Neural progenitor cell (in vitro differentiated cells): ENCODE measurements at regions not wholly inside any gene's neighbourhood (a gene's known extent, or its start where the extent isn't known, plus 50 kb on each side); places are given as distances from the start of the nearest gene placed in this dataset.

Experiments
- DNase-seq: peaks from one replicate; pipeline ENCODE4 v3.0.0-alpha.2; 2016; ENCODE audit warnings: low spot score
- H2AFZ ChIP-seq: fragments of 200-600 bp; sonication (generic); replicated peaks from 2 replicates; pipeline ENCODE4 v1.6.1; 2016; ENCODE audit warnings: antibody characterized with exemption
- H3F3A ChIP-seq: fragments of 200-600 bp; sonication (generic); 2 replicates; pipeline ENCODE4 v1.6.1; 2016; ENCODE audit warnings: antibody characterized with exemption, low read depth
- H3K27ac ChIP-seq: fragments of 200-600 bp; sonication (generic); 2 replicates; pipeline ENCODE4 v1.5.1; 2016; ENCODE audit warnings: mild to moderate bottlenecking
- H3K27me3 ChIP-seq: fragments of 200-600 bp; sonication (generic); 2 replicates; pipeline ENCODE4 v1.6.1; 2016; ENCODE audit warnings: mild to moderate bottlenecking, moderate library complexity
- H3K36me3 ChIP-seq: fragments of 200-600 bp; sonication (generic); 2 replicates; pipeline ENCODE4 v1.5.1; 2016
- H3K4me1 ChIP-seq: fragments of 200-600 bp; sonication (generic); 2 replicates; pipeline ENCODE4 v1.6.1; 2016; ENCODE audit warnings: mixed run types
- H3K4me2 ChIP-seq: fragments of 200-600 bp; sonication (generic); 2 replicates; pipeline ENCODE4 v1.6.1; 2016
- H3K4me3 ChIP-seq: fragments of 200-600 bp; sonication (generic); 2 replicates; pipeline ENCODE4 v1.5.1; 2016
- H3K79me2 ChIP-seq: fragments of 200-600 bp; sonication (generic); 2 replicates; pipeline ENCODE4 v1.6.1; 2016; ENCODE audit warnings: low read depth
- H3K9ac ChIP-seq: fragments of 200-600 bp; sonication (generic); 2 replicates; pipeline ENCODE4 v1.6.1; 2016
- H3K9me3 ChIP-seq: fragments of 200-600 bp; sonication (generic); 2 replicates; pipeline ENCODE4 v1.5.1; 2016; ENCODE audit warnings: low read depth
- H4K20me1 ChIP-seq: fragments of 200-600 bp; sonication (generic); 2 replicates; pipeline ENCODE4 v1.6.1; 2016; ENCODE audit warnings: low read depth
- H3K27ac Mint-ChIP-seq: 3 replicates; pipeline ENCODE4 v1.8.0; 2021; ENCODE audit warnings: mixed read lengths
- H3K27me3 Mint-ChIP-seq: 2 replicates; pipeline ENCODE4 v1.8.0; 2022; ENCODE audit warnings: low read depth, mild to moderate bottlenecking, inconsistent platforms, moderate library complexity, mixed read lengths; ENCODE audit not compliant: insufficient read depth
- H3K36me3 Mint-ChIP-seq: 3 replicates; pipeline ENCODE4 v1.8.0; 2021; ENCODE audit warnings: mixed read lengths
- H3K4me1 Mint-ChIP-seq: 3 replicates; pipeline ENCODE4 v1.8.0; 2021; ENCODE audit warnings: mixed read lengths
- H3K4me3 Mint-ChIP-seq: 3 replicates; pipeline ENCODE4 v1.8.0; 2021; ENCODE audit warnings: mild to moderate bottlenecking, moderate library complexity, mixed read lengths
- H3K9me3 Mint-ChIP-seq: 3 replicates; pipeline ENCODE4 v1.8.0; 2020; ENCODE audit warnings: mixed read lengths
- EZH2 ChIP-seq: fragments of 200-600 bp; sonication (generic); IDR thresholded peaks from 2 replicates; pipeline ENCODE4 v1.6.1; 2017; ENCODE audit warnings: antibody characterized with exemption, mild to moderate bottlenecking, moderate library complexity
- EZH2phosphoT487 ChIP-seq: fragments of 200-600 bp; sonication (generic); IDR thresholded peaks from 2 replicates; pipeline ENCODE4 v1.6.1; 2017; ENCODE audit warnings: antibody characterized with exemption
- TF ChIP-seq, protein P1 (sequence below): fragments of 200-600 bp; sonication (generic); IDR thresholded peaks from 2 replicates; pipeline ENCODE4 v1.5.1; 2017; ENCODE audit warnings: antibody characterized with exemption, mild to moderate bottlenecking

DNA sequence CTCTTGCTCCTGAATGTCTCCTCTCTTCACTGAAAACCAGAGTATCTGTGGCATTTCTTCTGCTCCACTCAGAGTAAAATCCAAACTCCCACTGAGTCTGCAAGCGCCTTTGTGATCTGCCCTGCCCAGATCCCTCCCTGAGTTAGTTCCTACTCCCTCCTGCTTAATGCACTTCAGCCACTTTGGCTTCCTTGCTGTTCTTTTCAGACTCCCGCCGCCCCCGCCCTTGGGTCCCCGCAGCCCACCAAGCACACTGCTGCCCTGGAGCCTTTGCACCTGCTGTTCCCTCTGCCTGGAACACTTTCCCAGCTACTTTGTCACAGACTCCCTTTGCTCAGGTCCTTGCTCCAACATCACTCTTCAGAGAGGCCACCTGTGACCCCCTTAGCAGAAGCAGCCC lies 127.2 kb upstream of the SLC25A48 start:
- H3K4me3 ChIP-seq: no peak overlapping the region
- Mint-ChIP-seq H3K4me3 (no peak overlapping the region), H3K36me3 (no peaks in the 10 kb centered on the region), H3K9me3 (no peaks in the 10 kb centered on the region), H3K4me1 (peaks cover 20% of the 10 kb centered on the region), H3K27me3 (peaks cover 6% of the 10 kb centered on the region), H3K27ac (no peak overlapping the region)
- TF ChIP-seq, protein P1, sequence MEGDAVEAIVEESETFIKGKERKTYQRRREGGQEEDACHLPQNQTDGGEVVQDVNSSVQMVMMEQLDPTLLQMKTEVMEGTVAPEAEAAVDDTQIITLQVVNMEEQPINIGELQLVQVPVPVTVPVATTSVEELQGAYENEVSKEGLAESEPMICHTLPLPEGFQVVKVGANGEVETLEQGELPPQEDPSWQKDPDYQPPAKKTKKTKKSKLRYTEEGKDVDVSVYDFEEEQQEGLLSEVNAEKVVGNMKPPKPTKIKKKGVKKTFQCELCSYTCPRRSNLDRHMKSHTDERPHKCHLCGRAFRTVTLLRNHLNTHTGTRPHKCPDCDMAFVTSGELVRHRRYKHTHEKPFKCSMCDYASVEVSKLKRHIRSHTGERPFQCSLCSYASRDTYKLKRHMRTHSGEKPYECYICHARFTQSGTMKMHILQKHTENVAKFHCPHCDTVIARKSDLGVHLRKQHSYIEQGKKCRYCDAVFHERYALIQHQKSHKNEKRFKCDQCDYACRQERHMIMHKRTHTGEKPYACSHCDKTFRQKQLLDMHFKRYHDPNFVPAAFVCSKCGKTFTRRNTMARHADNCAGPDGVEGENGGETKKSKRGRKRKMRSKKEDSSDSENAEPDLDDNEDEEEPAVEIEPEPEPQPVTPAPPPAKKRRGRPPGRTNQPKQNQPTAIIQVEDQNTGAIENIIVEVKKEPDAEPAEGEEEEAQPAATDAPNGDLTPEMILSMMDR: no peak
- TF ChIP-seq EZH2 (no peak), EZH2phosphoT487 (no peak)
- H3K79me2 ChIP-seq: no peaks in the 10 kb centered on the region
- DNase-seq: no peak
- H3K9me3 ChIP-seq: no peaks in the 10 kb centered on the region
- H3F3A ChIP-seq: no peaks in the 10 kb centered on the region
- H3K27me3 ChIP-seq: no peaks in the 10 kb centered on the region
- H2AFZ ChIP-seq: no peak overlapping the region
- no peak overlapping the region for H3K4me2 ChIP-seq
- H4K20me1 ChIP-seq: no peaks in the 10 kb centered on the region
- H3K4me1 ChIP-seq: peaks cover 7% of the 10 kb centered on the region
- no peaks in the 10 kb centered on the region for H3K36me3 ChIP-seq
- H3K27ac ChIP-seq: no peak overlapping the region
- H3K9ac ChIP-seq: no peak overlapping the region

- Histone ChIP-seq H4K20me1 (no peaks in the 10 kb centered on the region), H2AFZ (no peak overlapping the region), H3K9ac (no peak overlapping the region), H3K4me2 (no peak overlapping the region), H3K36me3 (no peaks in the 10 kb centered on the region), H3F3A (no peaks in the 10 kb centered on the region), H3K27ac (no peak overlapping the region), H3K9me3 (no peaks in the 10 kb centered on the region), H3K79me2 (no peaks in the 10 kb centered on the region), H3K4me3 (no peak overlapping the region), H3K4me1 (peaks cover 7% of the 10 kb centered on the region), H3K27me3 (no peaks in the 10 kb centered on the region)
- no peak for DNase-seq
- peaks cover 19% of the 10 kb centered on the region for H3K4me1 Mint-ChIP-seq
- no peak overlapping the region for H3K4me3 Mint-ChIP-seq
- peaks cover 6% of the 10 kb centered on the region for H3K27me3 Mint-ChIP-seq
- TF ChIP-seq EZH2 (no peak), EZH2phosphoT487 (no peak)
- TF ChIP-seq, protein P1: no peak
- no peaks in the 10 kb centered on the region for H3K36me3 Mint-ChIP-seq
- no peaks in the 10 kb centered on the region for H3K9me3 Mint-ChIP-seq
- peak overlapping the region; percentile 19 for H3K27ac Mint-ChIP-seq
Measured at GRCh38 chr5:135706893-135707292, 127.6 kb upstream of the SLC25A48 start.

DNA sequence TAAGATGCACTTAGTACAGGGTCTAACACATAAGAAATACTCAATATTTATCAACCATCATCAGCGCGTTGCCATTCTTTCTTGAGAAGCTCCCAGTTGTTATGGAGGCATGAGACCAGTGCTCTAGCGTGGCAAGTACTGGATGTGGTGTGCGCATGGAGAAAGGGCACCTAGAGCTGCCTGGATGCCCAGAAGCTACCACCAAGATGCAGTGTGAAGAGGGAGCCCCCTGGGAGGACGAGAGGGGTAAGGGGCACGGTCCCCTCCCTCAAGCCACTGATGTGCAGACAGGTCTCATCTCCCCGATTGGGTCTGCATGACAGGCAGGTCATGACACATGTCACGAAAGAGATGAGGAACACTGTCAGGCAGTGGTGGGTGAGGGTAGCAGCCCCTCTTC lies 127.7 kb upstream of the CXCL14 start:
- Mint-ChIP-seq H3K4me1 (peaks cover 17% of the 10 kb centered on the region), H3K4me3 (no peak overlapping the region), H3K9me3 (no peaks in the 10 kb centered on the region), H3K36me3 (no peaks in the 10 kb centered on the region), H3K27ac (peak overlapping the region; percentile 19), H3K27me3 (peaks cover 6% of the 10 kb centered on the region)
- TF ChIP-seq, protein P1: no peak
- TF ChIP-seq EZH2phosphoT487 (no peak), EZH2 (no peak)
- no peak for DNase-seq
- no peaks in the 10 kb centered on the region for H3K9me3 ChIP-seq
- H3K9ac ChIP-seq: no peak overlapping the region
- H3K27ac ChIP-seq: no peak overlapping the region
- H2AFZ ChIP-seq: no peak overlapping the region
- no peaks in the 10 kb centered on the region for H3F3A ChIP-seq
- no peaks in the 10 kb centered on the region for H3K27me3 ChIP-seq
- H3K36me3 ChIP-seq: no peaks in the 10 kb centered on the region
- no peak overlapping the region for H3K4me2 ChIP-seq
- no peak overlapping the region for H3K4me3 ChIP-seq
- no peaks in the 10 kb centered on the region for H4K20me1 ChIP-seq
- H3K4me1 ChIP-seq: peaks cover 7% of the 10 kb centered on the region
- H3K79me2 ChIP-seq: no peaks in the 10 kb centered on the region
